ENCODE measurements at regions not wholly inside any gene's neighbourhood (a gene's known extent, or its start where the extent isn't known, plus 50 kb on each side); places are given as distances from the start of the nearest gene placed in this dataset.

GRCh38 chr2:221323513-221323912 lies 248.6 kb downstream of the EPHA4 start:
- no peak for DNase-seq (ENCODE audit: low read depth in 2 of 2)

GRCh38 chr2:221330436-221330835 lies 241.7 kb downstream of the EPHA4 start:
- DNase-seq (ENCODE audit: low read depth in 2 of 2), result no peak

- DNase-seq (ENCODE audit: low read depth in 2 of 2), result no peak
Observed at GRCh38 chr2:221334481-221335218, 237.5 kb downstream of the EPHA4 start.

- DNase-seq (ENCODE audit: low read depth in 2 of 2), result no peak
Observed at GRCh38 chr2:221335219-221335752, 236.8 kb downstream of the EPHA4 start.

- DNase-seq (ENCODE audit: low read depth in 2 of 2), result no peak
Observed at GRCh38 chr2:221336967-221337366, 235.1 kb downstream of the EPHA4 start.

GRCh38 chr2:221337957-221338685 lies 234.0 kb downstream of the EPHA4 start:
- DNase-seq (ENCODE audit: low read depth in 2 of 2), result no peak

GRCh38 chr2:221342388-221342787 lies 229.7 kb downstream of the EPHA4 start:
- DNase-seq (ENCODE audit: low read depth in 2 of 2), result no peak

GRCh38 chr2:221343524-221343923 lies 228.6 kb downstream of the EPHA4 start:
- no peak for DNase-seq (ENCODE audit: low read depth in 2 of 2)

GRCh38 chr2:221345516-221345915 lies 226.6 kb downstream of the EPHA4 start:
- no peak for DNase-seq (ENCODE audit: low read depth in 2 of 2)

- DNase-seq (ENCODE audit: low read depth in 2 of 2), result no peak
Observed at GRCh38 chr2:221346411-221346810, 225.7 kb downstream of the EPHA4 start.

- DNase-seq (ENCODE audit: low read depth in 2 of 2), result no peak
Observed at GRCh38 chr2:221347471-221347870, 224.6 kb downstream of the EPHA4 start.

GRCh38 chr2:221350616-221351015 lies 221.5 kb downstream of the EPHA4 start:
- no peak for DNase-seq (ENCODE audit: low read depth in 2 of 2)

- no peak for DNase-seq (ENCODE audit: low read depth in 2 of 2)
Observed at GRCh38 chr2:221353201-221353600, 218.9 kb downstream of the EPHA4 start.

- DNase-seq (ENCODE audit: low read depth in 2 of 2), result no peak
Observed at GRCh38 chr2:221360312-221360711, 211.8 kb downstream of the EPHA4 start.

- no peak for DNase-seq (ENCODE audit: low read depth in 2 of 2)
Observed at GRCh38 chr2:221360742-221361141, 211.4 kb downstream of the EPHA4 start.

GRCh38 chr2:221361633-221362032 lies 210.5 kb downstream of the EPHA4 start:
- DNase-seq (ENCODE audit: low read depth in 2 of 2), result no peak

GRCh38 chr2:221364672-221365071 lies 207.4 kb downstream of the EPHA4 start:
- no peak for DNase-seq (ENCODE audit: low read depth in 2 of 2)
